ENCODE measurements at regions not wholly inside any gene's neighbourhood (a gene's known extent, or its start where the extent isn't known, plus 50 kb on each side); places are given as distances from the start of the nearest gene placed in this dataset.

DNA sequence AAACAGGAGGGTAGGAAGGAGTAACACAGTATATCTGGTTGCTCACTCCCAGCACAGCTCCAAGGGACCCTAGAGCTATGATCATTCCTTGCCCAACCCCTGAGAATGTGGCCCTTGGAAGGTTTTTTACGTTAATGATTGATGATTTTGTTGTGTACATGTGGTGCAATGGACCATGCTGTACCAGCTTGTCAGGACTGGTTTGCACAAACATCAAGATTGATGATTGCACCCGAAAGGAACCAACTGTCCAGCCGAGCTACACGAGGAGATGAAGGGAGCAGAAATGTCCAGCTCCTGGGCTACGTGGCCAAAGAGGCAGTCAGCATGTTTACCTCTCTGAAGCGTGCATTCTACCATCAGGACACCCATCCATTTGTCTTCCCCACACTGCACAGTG is 83.2 kb upstream of the USP9X start:
- TF ChIP-seq, protein P1, sequence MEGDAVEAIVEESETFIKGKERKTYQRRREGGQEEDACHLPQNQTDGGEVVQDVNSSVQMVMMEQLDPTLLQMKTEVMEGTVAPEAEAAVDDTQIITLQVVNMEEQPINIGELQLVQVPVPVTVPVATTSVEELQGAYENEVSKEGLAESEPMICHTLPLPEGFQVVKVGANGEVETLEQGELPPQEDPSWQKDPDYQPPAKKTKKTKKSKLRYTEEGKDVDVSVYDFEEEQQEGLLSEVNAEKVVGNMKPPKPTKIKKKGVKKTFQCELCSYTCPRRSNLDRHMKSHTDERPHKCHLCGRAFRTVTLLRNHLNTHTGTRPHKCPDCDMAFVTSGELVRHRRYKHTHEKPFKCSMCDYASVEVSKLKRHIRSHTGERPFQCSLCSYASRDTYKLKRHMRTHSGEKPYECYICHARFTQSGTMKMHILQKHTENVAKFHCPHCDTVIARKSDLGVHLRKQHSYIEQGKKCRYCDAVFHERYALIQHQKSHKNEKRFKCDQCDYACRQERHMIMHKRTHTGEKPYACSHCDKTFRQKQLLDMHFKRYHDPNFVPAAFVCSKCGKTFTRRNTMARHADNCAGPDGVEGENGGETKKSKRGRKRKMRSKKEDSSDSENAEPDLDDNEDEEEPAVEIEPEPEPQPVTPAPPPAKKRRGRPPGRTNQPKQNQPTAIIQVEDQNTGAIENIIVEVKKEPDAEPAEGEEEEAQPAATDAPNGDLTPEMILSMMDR (conservative IDR thresholded peaks at IDR 0.05) = no peak
- no peaks in the 10 kb centered on the region for H3K79me1 ChIP-seq (ENCODE audit: insufficient read depth, low read depth, low read length, poor library complexity, severe bottlenecking)
- no peak overlapping the region for H3K27ac ChIP-seq (ENCODE audit: insufficient read length, low read depth, low read length)
- H3K4me2 ChIP-seq (ENCODE audit: insufficient read depth, insufficient read length, low read length) = no peak overlapping the region
- Mint-ChIP-seq H3K9me3 (peaks cover 63 to 67% of the 10 kb centered on the region in 2 experiments), H3K27me3 (ENCODE audit: low read depth) (no peaks in the 10 kb centered on the region; the same call in none of the 2 replicates), H3K27ac (no peak overlapping the region), H3K4me1 (peaks cover 9 to 14% of the 10 kb centered on the region in 2 experiments), H3K36me3 (ENCODE audit: insufficient read depth in 1 of 3, low read depth in 3 of 3) (peaks cover 0 to 12% (median 7%) of the 10 kb centered on the region in 3 experiments; a peak in 4 of 7 replicates), H3K4me3 (no peak overlapping the region)
- H2BK5ac ChIP-seq (ENCODE audit: insufficient read length, low read length) = no peak overlapping the region
- H4K91ac ChIP-seq (ENCODE audit: insufficient read length, low read depth, low read length) = no peak overlapping the region
- H2BK20ac ChIP-seq (ENCODE audit: low read depth, low read length, poor library complexity, severe bottlenecking) = no peak overlapping the region
- H4K20me1 ChIP-seq (ENCODE audit: control insufficient read depth, insufficient read depth, insufficient read length) = no peaks in the 10 kb centered on the region
- no peak overlapping the region for H2AFZ ChIP-seq (ENCODE audit: low read length)
- no peak for DNase-seq
- H3K9ac ChIP-seq (ENCODE audit: extremely low read depth, insufficient read length, low read length) = no peak overlapping the region
- H3K79me2 ChIP-seq (ENCODE audit: insufficient read depth, low read length) = no peaks in the 10 kb centered on the region
- H3K14ac ChIP-seq (ENCODE audit: insufficient read depth, low read length) = no peak overlapping the region
- no peak overlapping the region for H4K5ac ChIP-seq (ENCODE audit: insufficient read length, low read depth, low read length)
- peaks cover 2% of the 10 kb centered on the region; the same call in 1 of the 2 replicates for H3K4me1 ChIP-seq (ENCODE audit: insufficient read depth, low read length)
- WGBS (ENCODE audit: extremely low coverage, insufficient read length, low lambda C conversion rate) = no CpG with 5 or more reads among the region's 6 CpGs
- H3K9me3 ChIP-seq (ENCODE audit: control insufficient read depth, low read depth, low read length) = no peaks in the 10 kb centered on the region
- no peak overlapping the region for H2BK15ac ChIP-seq (ENCODE audit: low read depth, low read length)
- H3K27me3 ChIP-seq (ENCODE audit: insufficient read depth, low read length) = no peaks in the 10 kb centered on the region
- H3T11ph ChIP-seq (ENCODE audit: low read length) = no peak overlapping the region
- no peak overlapping the region for H3K4ac ChIP-seq (ENCODE audit: low read depth, low read length)
- H3K56ac ChIP-seq (ENCODE audit: insufficient read length, low read depth, low read length) = no peak overlapping the region
- no peak overlapping the region for H2AK5ac ChIP-seq (ENCODE audit: insufficient read length, low read length)
- H2BK120ac ChIP-seq (ENCODE audit: low read depth, low read length, poor library complexity, severe bottlenecking) = no peak overlapping the region
- no peak overlapping the region for H4K8ac ChIP-seq (replicated peaks; ENCODE audit: insufficient read length, low read depth, low read length)
- no peak overlapping the region for H2BK12ac ChIP-seq (ENCODE audit: insufficient read length, low read depth, low read length)
- peaks cover 2% of the 10 kb centered on the region for H3K23me2 ChIP-seq (ENCODE audit: insufficient read length, low read depth, low read length, poor library complexity, severe bottlenecking)
- H3K23ac ChIP-seq (ENCODE audit: insufficient read length, low read depth, low read length) = no peak overlapping the region
- H3K18ac ChIP-seq (ENCODE audit: insufficient read length, low read depth, low read length) = no peak overlapping the region
